Endothelial cell of umbilical vein (primary cell): ENCODE measurements at regions not wholly inside any gene's neighbourhood (a gene's known extent, or its start where the extent isn't known, plus 50 kb on each side); places are given as distances from the start of the nearest gene placed in this dataset.

Experiments used
- BruUV-seq: library from RNA; stranded (reverse); fragments of 400-500 nt; replicated peaks from 2 replicates; lab custom pipeline; 2021; lab: Mats Ljungman, UMichigan
- CTCF ChIA-PET: fragments of 300-600, 350-600 bp; sonication (Branson Sonifier 250); formaldehyde crosslinking; loops from one replicate; lab custom pipeline; 2021; ENCODE audit warnings: antibody characterized with exemption, inconsistent platforms; lab: Charles Lee
- POLR2A ChIA-PET: fragments of 300-600, 350-600 bp; sonication (Branson Sonifier 250); formaldehyde crosslinking; loops from one replicate; lab custom pipeline; 2021; ENCODE audit warnings: antibody characterized with exemption, inconsistent platforms; lab: Charles Lee
- DNase-seq: peaks from one replicate; pipeline ENCODE4 v3.0.0-alpha.2; 2011; ENCODE audit warnings: low read depth, low spot score
- FAIRE-seq: peaks from 2 replicates; lab custom pipeline; 2011; peaks lifted over from hg19 to GRCh38; lab: Jason Lieb, UNC
- H2AFZ ChIP-seq: 2 replicates; pipeline ENCODE4 v1.6.0; 2012; ENCODE audit warnings: low read depth, low read length, control low read depth, inconsistent platforms
- H3K27ac ChIP-seq: 2 replicates; pipeline ENCODE4 v1.5.1; 2011; ENCODE audit warnings: low read depth, mild to moderate bottlenecking, control low read depth, low read length, moderate library complexity; ENCODE audit not compliant: insufficient read depth
- H3K27me3 ChIP-seq, 2 experiments: 2 replicates each; pipeline versions ENCODE4 v1.6.0 to v1.6.1; 2011; ENCODE audit warnings: low read length in 2 of 2, mixed read lengths in 1 of 2; ENCODE audit not compliant: control insufficient read depth in 2 of 2, insufficient read depth in 2 of 2
- H3K36me3 ChIP-seq, 2 experiments: 2 replicates in 1 of 2; 3 replicates in 1 of 2; pipeline ENCODE4 v1.5.1; 2011; ENCODE audit warnings: low read length in 2 of 2, mild to moderate bottlenecking in 1 of 2, moderate library complexity in 1 of 2; ENCODE audit not compliant: control insufficient read depth in 2 of 2, insufficient read depth in 2 of 2; ENCODE audit errors: extremely low read depth in 1 of 2
- H3K4me1 ChIP-seq: 3 replicates; pipeline ENCODE4 v1.5.1; 2011; ENCODE audit warnings: mild to moderate bottlenecking, low read length; ENCODE audit not compliant: control insufficient read depth, insufficient read depth; ENCODE audit errors: extremely low read depth
- H3K4me2 ChIP-seq: 2 replicates; pipeline ENCODE4 v1.6.1; 2011; ENCODE audit warnings: low read length, control low read depth, mixed read lengths; ENCODE audit not compliant: insufficient read depth
- H3K4me3 ChIP-seq, 3 experiments: fragments of 200-600 bp in 1 of 3; sonication (generic), shearing (Covaris generic) in 1 of 3; replicated peaks in 1 of 3; 2 replicates each; pipeline ENCODE4 v1.5.1; 2011 to 2016; ENCODE audit warnings: control low read depth in 3 of 3, low read length in 3 of 3, mild to moderate bottlenecking in 2 of 3, inconsistent platforms in 1 of 3, low read depth in 1 of 3, moderate library complexity in 1 of 3; ENCODE audit not compliant: insufficient read depth in 1 of 3
- H3K79me2 ChIP-seq: 2 replicates; pipeline ENCODE4 v1.6.0; 2012; ENCODE audit warnings: low read length, inconsistent platforms; ENCODE audit not compliant: control insufficient read depth, insufficient read depth
- H3K9ac ChIP-seq: replicated peaks from 2 replicates; pipeline ENCODE3; 2011; ENCODE audit warnings: low read length, control low read depth; ENCODE audit not compliant: insufficient read depth; ENCODE audit errors: extremely low read depth
- H3K9me1 ChIP-seq: replicated peaks from 3 replicates; pipeline ENCODE4 v1.6.0; 2011; ENCODE audit warnings: mild to moderate bottlenecking, low read length; ENCODE audit not compliant: control insufficient read depth, insufficient read depth; ENCODE audit errors: extremely low read depth
- H3K9me3 ChIP-seq: replicated peaks from 2 replicates; pipeline ENCODE4 v1.5.1; 2012; ENCODE audit warnings: low read length, inconsistent platforms; ENCODE audit not compliant: control insufficient read depth, insufficient read depth
- H4K20me1 ChIP-seq: replicated peaks from 2 replicates; pipeline ENCODE3; 2011; ENCODE audit warnings: mild to moderate bottlenecking, low read length; ENCODE audit not compliant: control insufficient read depth, insufficient read depth; ENCODE audit errors: extremely low read depth
- EZH2 ChIP-seq: IDR thresholded peaks from 2 replicates; pipeline ENCODE4 v1.6.1; 2012; ENCODE audit warnings: borderline replicate concordance, low read depth, mild to moderate bottlenecking, moderate library complexity, low read length, inconsistent platforms; ENCODE audit not compliant: severe bottlenecking
- FOS ChIP-seq: IDR thresholded peaks from 2 replicates; pipeline ENCODE4 v1.6.1; 2011; ENCODE audit warnings: mild to moderate bottlenecking, low read length, moderate library complexity, borderline replicate concordance; ENCODE audit not compliant: insufficient read depth
- GATA2 ChIP-seq: IDR thresholded peaks from 2 replicates; pipeline ENCODE4 v1.7.0; 2011; ENCODE audit warnings: low read depth, mild to moderate bottlenecking, moderate library complexity, mixed read lengths, low read length; ENCODE audit not compliant: insufficient read length, insufficient read depth
- JUN ChIP-seq: IDR thresholded peaks from 2 replicates; pipeline ENCODE4 v1.6.1; 2011; ENCODE audit warnings: borderline replicate concordance, low read depth; ENCODE audit not compliant: insufficient read length, insufficient read depth
- MYC ChIP-seq: IDR thresholded peaks from one replicate; pipeline ENCODE4 v1.6.1; 2011; ENCODE audit warnings: mild to moderate bottlenecking, low read depth, low read length
- POLR2A ChIP-seq: IDR thresholded peaks from 2 replicates; pipeline ENCODE4 v1.6.1; 2012; ENCODE audit warnings: low read depth, mild to moderate bottlenecking, control low read depth, low read length
- POLR2AphosphoS5 ChIP-seq: IDR thresholded peaks from 2 replicates; pipeline ENCODE4 v1.6.1; 2012; ENCODE audit warnings: low read depth, mild to moderate bottlenecking, control low read depth, low read length, moderate library complexity; ENCODE audit not compliant: insufficient read depth
- dilution Hi-C: fragments of 300-500 bp; cut with MboI; formaldehyde crosslinking; loops from one replicate; pipeline ENCODE4 v1.15.0; 2019; ENCODE audit warnings: low sequenced_read_pairs; ENCODE audit not compliant: extremely low pct_ligation_motif_present
- intact Hi-C: fragments of 100-400 bp; cut with micrococcal nuclease; formaldehyde crosslinking; loops from one replicate; pipeline ENCODE4 v1.10.0; 2022
- TF ChIP-seq, protein P1 (sequence below), 2 donors: IDR thresholded peaks; 1 replicate in 1 of 2; 2 replicates in 1 of 2; pipeline ENCODE4 v1.5.1; 2011; ENCODE audit warnings: low read length in 2 of 2, mild to moderate bottlenecking in 2 of 2, moderate library complexity in 2 of 2, control low read depth in 1 of 2, inconsistent platforms in 1 of 2, low read depth in 1 of 2; ENCODE audit not compliant: insufficient read depth in 1 of 2; ENCODE audit errors: extremely low read depth in 1 of 2
- TF ChIP-seq, protein P2 (sequence below): IDR thresholded peaks from 2 replicates; pipeline ENCODE4 v1.6.1; 2011; ENCODE audit not compliant: insufficient read depth, insufficient read length

- intact Hi-C loops (no loop called here), dilution Hi-C loops (no loop called here)
- FAIRE-seq (no peak), DNase-seq (no peak)
- Histone ChIP-seq H2AFZ (no peak overlapping the region), H3K4me3 (no peak overlapping the region), H3K27me3 (peaks cover 0 to 2% of the 10 kb centered on the region in 2 experiments), H3K9me3 (no peaks in the 10 kb centered on the region), H3K9me1 (no peaks in the 10 kb centered on the region), H3K4me2 (no peak overlapping the region), H3K79me2 (no peaks in the 10 kb centered on the region), H3K36me3 (no peaks in the 10 kb centered on the region), H3K27ac (no peak overlapping the region), H4K20me1 (no peaks in the 10 kb centered on the region), H3K4me1 (no peaks in the 10 kb centered on the region), H3K9ac (no peak overlapping the region)
- POLR2A ChIA-PET = no interaction called here
- CTCF ChIA-PET = no interaction called here
- TF ChIP-seq GATA2 (no peak), EZH2 (no peak), MYC (no peak), POLR2A (no peak), FOS (no peak), POLR2AphosphoS5 (no peak), JUN (no peak)
- TF ChIP-seq, protein P1, sequence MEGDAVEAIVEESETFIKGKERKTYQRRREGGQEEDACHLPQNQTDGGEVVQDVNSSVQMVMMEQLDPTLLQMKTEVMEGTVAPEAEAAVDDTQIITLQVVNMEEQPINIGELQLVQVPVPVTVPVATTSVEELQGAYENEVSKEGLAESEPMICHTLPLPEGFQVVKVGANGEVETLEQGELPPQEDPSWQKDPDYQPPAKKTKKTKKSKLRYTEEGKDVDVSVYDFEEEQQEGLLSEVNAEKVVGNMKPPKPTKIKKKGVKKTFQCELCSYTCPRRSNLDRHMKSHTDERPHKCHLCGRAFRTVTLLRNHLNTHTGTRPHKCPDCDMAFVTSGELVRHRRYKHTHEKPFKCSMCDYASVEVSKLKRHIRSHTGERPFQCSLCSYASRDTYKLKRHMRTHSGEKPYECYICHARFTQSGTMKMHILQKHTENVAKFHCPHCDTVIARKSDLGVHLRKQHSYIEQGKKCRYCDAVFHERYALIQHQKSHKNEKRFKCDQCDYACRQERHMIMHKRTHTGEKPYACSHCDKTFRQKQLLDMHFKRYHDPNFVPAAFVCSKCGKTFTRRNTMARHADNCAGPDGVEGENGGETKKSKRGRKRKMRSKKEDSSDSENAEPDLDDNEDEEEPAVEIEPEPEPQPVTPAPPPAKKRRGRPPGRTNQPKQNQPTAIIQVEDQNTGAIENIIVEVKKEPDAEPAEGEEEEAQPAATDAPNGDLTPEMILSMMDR (IDR thresholded peaks at IDR 0.05; ENCODE audit: extremely low read depth in 1 of 2, insufficient read depth in 1 of 2, low read depth in 1 of 2, low read length in 2 of 2) = no peak
- TF ChIP-seq, protein P2, sequence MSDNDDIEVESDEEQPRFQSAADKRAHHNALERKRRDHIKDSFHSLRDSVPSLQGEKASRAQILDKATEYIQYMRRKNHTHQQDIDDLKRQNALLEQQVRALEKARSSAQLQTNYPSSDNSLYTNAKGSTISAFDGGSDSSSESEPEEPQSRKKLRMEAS = no peak
- no TSS peak for BruUV-seq
These were observed 237.3 kb upstream of the TNRC6C start for GRCh38 chr17:77720946-77721845.
